ENCODE measurements at regions not wholly inside any gene's neighbourhood (a gene's known extent, or its start where the extent isn't known, plus 50 kb on each side); places are given as distances from the start of the nearest gene placed in this dataset.

- Histone ChIP-seq H3K27me3 (ENCODE audit: control insufficient read depth, insufficient read depth, low read length) (no peaks in the 10 kb centered on the region), H3K4me1 (ENCODE audit: control insufficient read depth, insufficient read depth, low read length) (no peaks in the 10 kb centered on the region), H3K4me3 (ENCODE audit: low read depth in 2 of 2, low read length in 2 of 2) (no peak overlapping the region), H3K9me3 (ENCODE audit: control insufficient read depth, insufficient read depth, low read depth, low read length) (no peaks in the 10 kb centered on the region), H3K36me3 (ENCODE audit: control insufficient read depth, insufficient read depth, low read length) (no peaks in the 10 kb centered on the region), H3K27ac (ENCODE audit: low read length) (no peak overlapping the region)
- intact Hi-C loops (cut with micrococcal nuclease; ENCODE audit: unreplicated experiment) (no loop called here), in situ Hi-C loops (cut with HindIII; ENCODE audit: low pct_unique_long_range_greater_than_20kb, low sequenced_read_pairs) (no loop called here)
- CTCF ChIA-PET: no interaction called here
- POLR2A ChIA-PET: no interaction called here
- ATAC-seq: no peak
- DNase-seq (ENCODE audit: low read depth, low spot score): no peak
- no peak for TF ChIP-seq REST (IDR thresholded peaks at IDR 0.05; ENCODE audit: insufficient read depth in 1 of 2, low read depth in 2 of 2, low read length in 1 of 2)
- TF ChIP-seq POLR2AphosphoS5 (IDR thresholded peaks at IDR 0.05; ENCODE audit: low read depth, low read length): no peak
- TF ChIP-seq CTCF (IDR thresholded peaks at IDR 0.05): no peak
- no peak for TF ChIP-seq SIN3A (IDR thresholded peaks at IDR 0.05; ENCODE audit: borderline replicate concordance, insufficient read depth, low read depth, low read length)
- no peak for TF ChIP-seq TCF7L2 (IDR thresholded peaks at IDR 0.05; ENCODE audit: low read depth, low read length)
- no TSS peak for BruUV-seq (replicated peaks)
These were observed 57.3 kb downstream of the MAF start for GRCh38 chr16:79543219-79543618.

- POLR2A ChIA-PET: no interaction called here
- in situ Hi-C loops (cut with HindIII; ENCODE audit: low pct_unique_long_range_greater_than_20kb, low sequenced_read_pairs): no loop called here
- intact Hi-C loops (cut with micrococcal nuclease; ENCODE audit: unreplicated experiment): no loop called here
- no peaks in the 10 kb centered on the region for H3K9me3 ChIP-seq (ENCODE audit: control insufficient read depth, insufficient read depth, low read depth, low read length)
- no peaks in the 10 kb centered on the region for H3K4me1 ChIP-seq (ENCODE audit: control insufficient read depth, insufficient read depth, low read length)
- no peak for TF ChIP-seq REST (IDR thresholded peaks at IDR 0.05; ENCODE audit: insufficient read depth in 1 of 2, low read depth in 2 of 2, low read length in 1 of 2)
- TF ChIP-seq POLR2AphosphoS5 (IDR thresholded peaks at IDR 0.05; ENCODE audit: low read depth, low read length): no peak
- no peak for TF ChIP-seq SIN3A (IDR thresholded peaks at IDR 0.05; ENCODE audit: borderline replicate concordance, insufficient read depth, low read depth, low read length)
- no peaks in the 10 kb centered on the region for H3K27me3 ChIP-seq (ENCODE audit: control insufficient read depth, insufficient read depth, low read length)
- BruUV-seq (replicated peaks): no TSS peak
- CTCF ChIA-PET: no interaction called here
- ATAC-seq: no peak
- no peak overlapping the region for H3K27ac ChIP-seq (ENCODE audit: low read length)
- no peak for DNase-seq (ENCODE audit: low read depth, low spot score)
- H3K36me3 ChIP-seq (ENCODE audit: control insufficient read depth, insufficient read depth, low read length): no peaks in the 10 kb centered on the region
- no peak overlapping the region for H3K4me3 ChIP-seq (ENCODE audit: low read depth in 2 of 2, low read length in 2 of 2)
These were observed 58.2 kb downstream of the MAF start for GRCh38 chr16:79542237-79542774.
